Globus pallidus (tissue), 1 donor: ENCODE measurements at regions not wholly inside any gene's neighbourhood (a gene's known extent, or its start where the extent isn't known, plus 50 kb on each side); places are given as distances from the start of the nearest gene placed in this dataset.

Source experiments
- DNase-seq: peaks from one replicate; pipeline ENCODE4 v3.0.0-alpha.2; 2015; ENCODE audit warnings: low spot score

GRCh38 chr16:86091976-86092375, 193.0 kb downstream of the IRF8 start:
- DNase-seq: no peak

DNA sequence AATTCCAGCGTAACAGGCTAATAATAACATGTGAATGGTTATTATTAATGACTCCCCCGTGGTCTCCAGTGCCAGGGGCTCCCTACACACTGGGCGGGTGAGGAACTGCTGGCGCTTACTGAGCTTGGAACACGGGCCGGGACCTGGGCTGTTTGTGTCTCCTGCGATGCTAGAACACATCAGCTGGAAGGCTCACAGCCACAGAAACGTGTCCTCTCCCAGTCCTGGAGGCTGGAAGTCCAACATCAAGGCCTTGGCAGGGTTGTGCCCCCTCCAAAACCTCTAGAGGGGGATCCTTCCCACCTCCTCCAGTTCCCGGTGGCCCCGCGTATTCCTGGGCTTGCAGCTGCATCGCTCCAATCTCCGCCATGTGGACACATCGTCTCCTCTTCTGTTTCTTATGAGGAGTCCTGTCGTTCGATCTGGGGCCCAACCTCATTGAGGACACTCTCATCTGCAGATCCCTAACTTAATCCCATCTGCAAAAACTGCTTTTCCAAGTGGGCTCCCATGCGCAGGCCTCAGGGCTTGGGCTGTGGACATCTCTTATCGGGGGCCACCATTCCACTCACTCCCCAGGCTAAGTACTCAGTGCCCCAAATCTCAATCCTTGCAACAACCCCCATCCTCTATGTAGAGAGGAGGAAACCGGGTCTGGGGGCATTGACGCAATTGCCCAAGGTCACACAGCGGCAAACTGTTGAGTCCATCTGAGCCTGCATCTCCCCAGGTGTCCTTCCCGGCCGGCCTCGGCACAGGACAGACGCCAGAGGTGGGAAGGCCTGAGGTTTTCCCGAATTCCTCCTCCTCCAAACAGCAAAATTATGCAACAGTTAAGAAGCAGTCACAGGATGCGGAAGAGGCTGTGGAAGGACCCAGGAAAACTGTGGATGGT, 193.9 kb downstream of the IRF8 start:
- DNase-seq: no peak

DNA sequence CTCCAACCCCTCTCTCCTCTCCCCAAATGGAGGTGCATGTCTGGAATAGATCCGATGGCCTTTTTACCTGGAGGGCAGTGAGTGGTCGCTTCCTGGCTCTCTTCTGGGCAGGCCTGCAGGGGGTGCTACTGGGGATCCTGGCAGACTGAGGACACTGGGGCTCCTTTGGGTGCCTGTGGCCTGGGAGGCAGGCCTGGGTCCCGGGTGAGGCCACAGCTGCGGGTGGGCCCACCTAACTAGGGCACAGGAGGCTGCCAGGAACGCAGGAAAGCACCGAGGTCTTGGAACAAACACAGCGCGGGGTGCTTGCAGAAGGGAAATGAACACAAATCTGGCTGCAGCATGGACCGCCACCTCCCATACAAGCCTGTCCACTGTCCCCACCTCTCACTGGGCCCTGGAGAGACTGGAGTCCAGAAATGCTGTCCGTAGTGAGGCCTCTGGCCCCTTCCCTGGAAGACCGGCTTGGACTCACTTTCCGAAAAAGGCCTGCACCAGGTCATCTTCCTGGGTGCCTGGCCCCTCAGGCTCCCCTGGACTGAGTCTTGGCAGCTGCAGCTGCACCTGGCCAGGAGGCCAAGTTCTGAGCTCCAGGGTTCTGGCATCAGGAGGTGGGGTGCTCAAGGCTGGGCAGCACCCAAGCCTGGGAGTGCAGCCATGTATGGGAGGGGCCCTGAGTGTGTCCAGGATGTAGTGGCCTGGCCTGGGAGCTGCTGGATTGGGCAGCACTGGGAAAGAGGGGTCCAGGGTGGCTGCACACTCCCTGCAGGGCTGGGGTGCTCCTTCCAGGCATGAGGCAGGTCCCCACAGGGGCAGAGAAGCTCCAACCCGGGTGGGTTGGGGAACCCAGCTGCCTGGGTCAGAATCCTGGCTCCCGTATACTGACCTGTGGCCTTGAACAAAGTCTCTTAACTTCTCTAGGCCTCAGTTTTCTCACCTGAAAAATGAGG, 195.1 kb downstream of the IRF8 start:
- DNase-seq: peak; percentile 12

DNA sequence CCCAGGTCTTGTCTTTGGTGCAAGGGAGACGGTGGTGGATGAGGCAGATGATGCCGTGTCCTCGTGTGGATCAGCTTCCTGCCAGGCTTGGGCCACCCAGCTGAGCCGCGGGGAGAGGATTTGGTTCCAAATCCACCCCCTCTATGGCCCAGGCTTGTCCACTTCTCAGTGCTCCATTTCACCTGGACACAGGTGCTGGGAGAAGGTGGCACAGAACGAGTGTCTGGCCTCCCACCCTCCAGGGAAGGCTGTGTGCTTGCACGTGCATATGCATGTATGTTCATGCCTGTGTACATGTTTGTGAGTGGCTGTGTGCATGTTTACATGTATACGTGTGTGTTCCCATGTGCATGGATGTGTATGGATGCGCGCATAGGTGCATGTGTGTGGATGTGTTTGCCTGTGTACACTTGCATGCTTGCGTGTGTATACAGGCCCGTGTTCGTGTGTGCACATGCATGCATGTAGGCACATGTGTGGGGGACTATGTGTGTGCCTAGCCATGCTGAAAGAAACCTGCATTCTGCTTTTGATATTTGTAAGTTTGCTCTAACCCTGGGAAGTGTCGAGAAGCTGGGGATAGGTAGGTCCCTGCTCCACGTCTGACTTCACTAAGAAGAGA, 196.3 kb downstream of the IRF8 start:
- DNase-seq: no peak

- no peak for DNase-seq
Observed at GRCh38 chr16:86095906-86096485, 197.0 kb downstream of the IRF8 start.

DNA sequence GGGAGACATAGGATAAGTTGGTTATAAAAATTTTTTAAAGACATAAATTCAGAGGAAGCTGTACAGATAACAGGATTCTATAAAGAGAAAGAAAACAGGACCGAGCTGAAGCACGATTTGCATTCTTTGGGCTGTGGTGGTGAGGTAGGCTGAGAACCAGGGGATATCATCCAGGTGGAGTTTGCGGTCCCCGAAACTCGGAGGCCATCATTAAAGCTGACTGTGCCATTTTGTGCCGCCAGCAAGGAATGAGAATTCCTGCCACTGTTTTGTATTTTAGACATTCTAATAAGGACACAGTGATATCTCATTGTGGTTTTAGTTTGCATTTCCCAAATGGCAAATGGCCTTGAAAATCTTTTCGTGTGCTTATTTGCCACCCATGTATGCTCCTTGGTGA, 197.9 kb downstream of the IRF8 start:
- no peak for DNase-seq

DNA sequence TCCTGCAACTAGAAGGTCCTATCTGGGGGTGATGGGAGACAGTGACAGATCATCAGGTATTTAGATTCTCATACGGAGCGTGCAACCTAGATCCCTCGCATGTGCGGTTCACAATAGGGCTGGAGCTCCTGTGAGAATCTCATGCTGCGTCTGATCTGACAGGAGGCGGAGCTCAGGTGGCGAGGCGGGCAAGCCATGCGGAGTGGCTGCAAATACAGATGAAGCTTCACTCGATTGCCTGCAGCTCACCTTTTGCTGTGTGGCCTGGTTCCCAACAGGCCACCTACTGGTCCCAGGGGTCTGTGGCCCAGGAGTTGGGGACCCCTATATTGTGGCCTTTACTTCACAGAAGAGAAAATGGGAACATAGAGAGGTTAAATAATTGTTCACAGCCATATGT, 200.4 kb downstream of the IRF8 start:
- no peak for DNase-seq

DNA sequence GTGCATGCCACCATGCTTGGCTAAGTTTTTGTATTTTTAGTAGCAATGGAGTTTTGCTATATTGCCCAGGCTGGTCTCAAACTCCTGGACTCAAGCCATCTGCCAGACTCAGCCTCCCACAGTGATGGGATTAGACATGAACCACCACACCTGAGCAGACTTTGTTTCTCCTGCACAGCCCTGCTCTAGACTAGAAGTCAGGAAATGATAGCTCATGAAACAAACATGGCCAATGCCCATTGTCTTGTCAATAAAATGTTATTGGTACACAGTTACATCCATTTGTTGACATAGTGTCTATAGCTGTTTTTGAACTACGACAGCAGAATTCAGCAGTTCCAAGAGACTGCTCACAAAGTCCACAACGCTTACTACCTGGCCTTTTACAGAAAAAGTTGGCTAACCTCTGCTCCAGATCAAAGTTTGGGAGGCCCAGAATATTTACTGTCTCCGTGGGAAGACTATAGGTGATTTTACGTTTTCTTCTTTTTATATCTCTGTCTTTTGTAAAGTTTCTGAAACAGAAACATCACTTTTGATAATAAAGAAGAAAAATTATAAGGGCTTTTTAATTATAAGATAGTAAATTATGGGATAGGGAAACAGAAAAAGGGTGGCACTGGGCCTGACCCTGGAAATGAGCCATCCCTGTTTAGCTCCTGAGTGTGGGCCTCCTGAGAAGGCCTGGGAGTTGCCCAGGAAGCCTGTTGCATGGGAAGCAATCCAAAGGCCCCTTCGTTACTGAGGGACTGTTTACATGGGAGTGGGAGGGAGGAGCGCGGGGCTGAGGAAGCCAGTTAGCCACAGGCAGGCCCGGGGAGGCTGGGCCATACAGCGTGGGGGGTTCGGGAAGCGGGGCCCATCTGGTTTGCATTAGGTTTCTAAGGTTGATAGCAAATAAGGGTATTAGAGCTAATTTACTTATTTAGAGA, 201.5 kb downstream of the IRF8 start:
- no peak for DNase-seq

- DNase-seq: no peak
Observed at GRCh38 chr16:86101137-86101896, 202.4 kb downstream of the IRF8 start.

DNA sequence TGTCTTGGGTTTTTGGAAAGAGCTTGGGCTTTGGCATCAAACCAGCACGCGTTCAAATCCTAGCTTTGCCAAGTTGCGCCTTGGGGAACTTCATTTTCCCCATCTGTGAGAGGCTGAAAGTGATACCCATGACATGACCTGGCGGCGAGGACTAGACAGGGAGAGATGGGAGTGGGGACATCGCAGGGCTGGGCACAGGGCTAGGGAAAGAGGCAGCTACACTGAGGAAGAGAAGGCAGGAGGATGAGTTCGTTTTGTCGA, 202.9 kb downstream of the IRF8 start:
- DNase-seq: no peak

- DNase-seq: no peak
Observed at GRCh38 chr16:86103320-86103719, 204.4 kb downstream of the IRF8 start.

- DNase-seq: no peak
Observed at GRCh38 chr16:86104537-86105048, 205.6 kb downstream of the IRF8 start.

DNA sequence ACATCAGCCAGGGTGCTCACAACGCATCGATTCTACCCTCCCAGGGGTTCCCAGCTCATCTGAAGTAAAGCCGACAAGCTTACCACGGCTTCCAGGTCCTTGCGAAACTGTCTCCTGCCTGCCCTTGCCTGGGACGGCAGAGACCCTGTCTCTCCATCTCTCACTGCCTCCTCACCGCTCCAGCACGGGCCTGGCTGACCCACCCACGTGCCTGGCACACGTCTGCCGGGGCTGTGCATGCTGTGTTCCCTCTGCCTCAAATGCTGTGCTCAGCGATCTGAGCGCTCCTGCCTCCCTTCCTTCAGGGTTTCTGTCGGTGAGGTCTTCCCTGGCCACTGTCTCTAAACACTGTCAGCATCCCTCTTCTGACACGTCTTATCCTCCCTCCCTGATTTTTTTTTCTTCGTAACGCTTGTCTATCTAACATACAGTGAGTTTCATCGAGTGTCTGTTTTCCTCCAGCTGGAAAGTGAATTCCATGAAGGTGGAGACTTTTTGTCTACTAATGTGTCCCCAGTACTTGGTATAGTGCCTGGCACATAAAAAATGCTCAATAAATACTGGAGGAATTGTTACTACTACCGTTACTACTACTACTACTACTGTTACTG, 208.4 kb downstream of the IRF8 start:
- DNase-seq: no peak

GRCh38 chr16:86108062-86108461, 209.1 kb downstream of the IRF8 start:
- DNase-seq: no peak

DNA sequence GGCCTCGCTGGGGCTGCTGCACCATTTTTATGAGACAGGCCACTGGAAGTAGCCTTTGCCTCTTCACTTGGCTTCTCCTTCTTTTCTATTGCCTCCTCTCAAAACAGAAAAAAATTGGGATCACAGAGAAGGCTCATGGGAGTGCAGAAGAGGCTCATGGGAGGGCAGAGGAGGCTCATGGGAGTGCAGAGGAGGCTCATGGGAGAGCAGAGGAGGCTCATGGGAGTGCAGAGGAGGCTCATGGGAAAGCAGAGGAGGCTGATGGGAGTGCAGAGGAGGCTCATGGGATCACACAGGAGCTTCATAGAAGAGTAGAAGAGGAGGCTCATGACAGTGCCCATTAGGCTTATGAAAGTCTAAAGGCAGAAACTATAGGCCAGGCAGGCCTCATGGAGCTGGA, 211.2 kb downstream of the IRF8 start:
- DNase-seq: no peak

DNA sequence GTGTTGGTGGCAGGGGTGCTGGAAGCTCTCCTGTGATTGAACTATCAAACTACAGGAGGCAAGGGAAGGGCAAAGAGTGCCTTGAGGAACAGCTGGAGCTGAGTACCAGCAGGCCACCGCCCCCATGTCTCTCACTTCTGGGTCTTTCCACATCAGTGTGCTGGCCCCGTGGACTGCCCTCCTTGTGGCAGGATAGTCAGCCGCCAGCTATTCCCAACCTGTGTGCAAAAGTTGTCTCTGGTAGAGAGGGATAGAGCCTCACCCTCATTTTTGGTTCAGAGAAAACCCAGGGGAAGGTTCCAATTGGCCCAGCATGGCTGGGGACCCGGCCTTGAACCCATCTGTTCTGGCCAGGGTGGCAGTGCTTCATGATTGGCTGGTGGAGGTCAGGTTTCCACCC, 211.8 kb downstream of the IRF8 start:
- no peak for DNase-seq

DNA sequence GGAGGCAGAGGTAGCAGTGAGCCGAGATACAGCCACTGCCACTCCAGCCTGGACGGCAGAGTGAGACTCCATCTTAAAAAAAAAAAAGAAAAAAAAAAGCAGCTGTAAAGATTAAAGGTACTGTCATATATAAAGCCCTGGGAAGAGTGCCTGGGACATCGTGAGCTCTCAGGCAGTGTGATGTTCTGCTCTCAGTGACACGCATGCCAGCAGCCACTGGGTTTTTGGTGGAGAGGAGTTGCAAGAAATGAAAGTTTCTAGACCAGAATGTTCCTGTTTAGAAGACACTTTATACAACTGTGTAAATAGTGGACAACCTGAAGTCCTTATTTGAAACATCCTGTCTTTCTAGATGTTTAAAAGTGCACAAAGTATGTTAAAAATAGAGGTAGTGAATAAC, 213.2 kb downstream of the IRF8 start:
- DNase-seq: no peak

- no peak for DNase-seq
Observed at GRCh38 chr16:86117235-86117634, 218.3 kb downstream of the IRF8 start.

DNA sequence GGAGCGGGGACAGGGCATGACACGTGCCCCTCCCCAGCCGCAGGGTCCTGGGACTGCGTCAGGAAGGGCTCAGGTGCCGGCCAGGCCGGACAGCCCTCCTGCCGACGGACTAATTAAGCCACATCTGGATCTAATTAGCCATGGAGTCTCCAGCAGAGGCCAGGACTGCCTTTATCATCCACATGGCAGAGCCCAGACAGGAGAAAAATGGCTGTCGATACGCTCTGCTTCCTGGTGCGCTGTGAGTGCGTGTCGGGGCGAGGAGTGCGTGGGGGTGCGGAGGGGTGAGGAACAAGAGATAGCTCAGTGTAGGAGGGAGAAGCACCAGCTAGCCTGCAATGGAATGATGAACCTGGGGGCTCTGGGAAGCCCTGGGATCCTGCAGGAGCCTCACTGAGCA, 218.8 kb downstream of the IRF8 start:
- no peak for DNase-seq
